Kidney epithelial cell (primary cell): ENCODE measurements at regions not wholly inside any gene's neighbourhood (a gene's known extent, or its start where the extent isn't known, plus 50 kb on each side); places are given as distances from the start of the nearest gene placed in this dataset.

Experiments used
- DNase-seq: peaks from one replicate; pipeline ENCODE4 v3.0.0-alpha.2; 2010; ENCODE audit warnings: low read depth
- H3K27me3 ChIP-seq: 2 replicates; pipeline ENCODE4 v1.6.0; 2011; ENCODE audit warnings: low read length; ENCODE audit not compliant: control insufficient read depth, insufficient read depth
- H3K36me3 ChIP-seq: 2 replicates; pipeline ENCODE4 v1.5.1; 2011; ENCODE audit warnings: low read length; ENCODE audit not compliant: control insufficient read depth, insufficient read depth
- H3K4me3 ChIP-seq: 2 replicates; pipeline ENCODE4 v1.5.1; 2011; ENCODE audit warnings: low read depth, mild to moderate bottlenecking, control low read depth, low read length
- CTCF ChIP-seq: IDR thresholded peaks from 2 replicates; pipeline ENCODE4 v1.5.1; 2011; ENCODE audit warnings: mild to moderate bottlenecking, moderate library complexity, low read length, control low read depth, inconsistent platforms; ENCODE audit not compliant: insufficient read depth, poor library complexity, severe bottlenecking

- Histone ChIP-seq H3K36me3 (no peaks in the 10 kb centered on the region), H3K4me3 (no peak overlapping the region), H3K27me3 (no peaks in the 10 kb centered on the region)
- no peak for DNase-seq
- no peak for TF ChIP-seq CTCF
Observed at GRCh38 chr13:86201477-86201876, 402.3 kb upstream of the SLITRK6 start.

GRCh38 chr13:86193281-86193680, 394.1 kb upstream of the SLITRK6 start:
- Histone ChIP-seq H3K4me3 (no peak overlapping the region), H3K36me3 (no peaks in the 10 kb centered on the region), H3K27me3 (no peaks in the 10 kb centered on the region)
- DNase-seq: no peak
- TF ChIP-seq CTCF: no peak

- Histone ChIP-seq H3K4me3 (no peak overlapping the region), H3K27me3 (no peaks in the 10 kb centered on the region), H3K36me3 (no peaks in the 10 kb centered on the region)
- no peak for DNase-seq
- TF ChIP-seq CTCF: no peak
Observed at GRCh38 chr13:86188170-86188569, 389.0 kb upstream of the SLITRK6 start.

GRCh38 chr13:86185636-86186035, 386.4 kb upstream of the SLITRK6 start:
- no peaks in the 10 kb centered on the region for H3K36me3 ChIP-seq
- no peak for TF ChIP-seq CTCF
- no peak for DNase-seq
- no peak overlapping the region for H3K4me3 ChIP-seq
- no peaks in the 10 kb centered on the region for H3K27me3 ChIP-seq

GRCh38 chr13:86185107-86185506, 385.9 kb upstream of the SLITRK6 start:
- Histone ChIP-seq H3K36me3 (no peaks in the 10 kb centered on the region), H3K4me3 (no peak overlapping the region), H3K27me3 (no peaks in the 10 kb centered on the region)
- no peak for DNase-seq
- TF ChIP-seq CTCF: no peak

- H3K27me3 ChIP-seq: no peaks in the 10 kb centered on the region
- TF ChIP-seq CTCF: peak; percentile 7
- H3K4me3 ChIP-seq: no peak overlapping the region
- DNase-seq: no peak
- H3K36me3 ChIP-seq: no peaks in the 10 kb centered on the region
Observed at GRCh38 chr13:86174622-86175021, 375.4 kb upstream of the SLITRK6 start.
